H1 (cell line): ENCODE measurements at regions not wholly inside any gene's neighbourhood (a gene's known extent, or its start where the extent isn't known, plus 50 kb on each side); places are given as distances from the start of the nearest gene placed in this dataset.

Experiments
- CTCF ChIA-PET: fragments of 300-600 bp; sonication (Branson Sonifier 250); formaldehyde crosslinking; loops from one replicate; lab custom pipeline; 2021; ENCODE audit not compliant: partially characterized antibody; lab: Charles Lee
- POLR2A ChIA-PET: fragments of 300-600 bp; sonication (Branson Sonifier 250); formaldehyde crosslinking; loops from one replicate; lab custom pipeline; 2021; ENCODE audit warnings: inconsistent platforms; ENCODE audit not compliant: partially characterized antibody; lab: Charles Lee
- DNase-seq, 2 experiments: peaks; one replicate each; pipeline versions ENCODE4 v3.0.0 to v3.0.0-alpha.2; 2010 to 2022; ENCODE audit warnings: low spot score in 2 of 2, low read depth in 1 of 2, mixed read lengths in 1 of 2
- FAIRE-seq: peaks from 2 replicates; lab custom pipeline; 2011; peaks lifted over from hg19 to GRCh38; lab: Jason Lieb, UNC
- H2AFZ ChIP-seq: 2 replicates; pipeline ENCODE4 v1.8.1; 2012; ENCODE audit warnings: low read length, inconsistent platforms
- H2AK5ac ChIP-seq: 2 replicates; pipeline ENCODE4 v1.6.1; 2013; ENCODE audit warnings: low read depth, low read length
- H2BK120ac ChIP-seq: replicated peaks from 2 replicates; pipeline ENCODE3; 2013; ENCODE audit warnings: low read depth, low read length, inconsistent platforms
- H2BK12ac ChIP-seq: 2 replicates; pipeline ENCODE4 v1.6.1; 2013; ENCODE audit warnings: low read depth, low read length
- H2BK15ac ChIP-seq: 2 replicates; pipeline ENCODE4 v1.6.1; 2013; ENCODE audit warnings: low read length
- H2BK20ac ChIP-seq: 2 replicates; pipeline ENCODE4 v1.6.1; 2013; ENCODE audit warnings: low read length
- H2BK5ac ChIP-seq: 2 replicates; pipeline ENCODE4 v1.6.1; 2013; ENCODE audit warnings: low read depth, low read length
- H3K14ac ChIP-seq: 2 replicates; pipeline ENCODE4 v1.6.1; 2013; ENCODE audit warnings: inconsistent platforms; ENCODE audit not compliant: insufficient read length
- H3K18ac ChIP-seq: 2 replicates; pipeline ENCODE4 v1.6.1; 2013; ENCODE audit warnings: low read length; ENCODE audit errors: extremely low read depth
- H3K23ac ChIP-seq: 2 replicates; pipeline ENCODE4 v1.6.1; 2013; ENCODE audit warnings: inconsistent platforms; ENCODE audit not compliant: insufficient read length
- H3K23me2 ChIP-seq: 2 replicates; pipeline ENCODE4 v1.6.1; 2013; ENCODE audit warnings: low read depth, low read length
- H3K27ac ChIP-seq: 2 replicates; pipeline ENCODE4 v1.6.1; 2011; ENCODE audit warnings: low read depth, low read length, inconsistent platforms
- H3K27me3 ChIP-seq, 4 experiments: replicated peaks in 1 of 4; 1 replicate in 1 of 4; 2 replicates in 3 of 4; pipeline versions ENCODE4 v1.6.1 to v1.8.1; 2011 to 2013; ENCODE audit warnings: low read length in 3 of 4, mild to moderate bottlenecking in 3 of 4, inconsistent platforms in 2 of 4, mixed read lengths in 2 of 4, moderate library complexity in 1 of 4; ENCODE audit not compliant: control insufficient read depth in 3 of 4, insufficient read depth in 3 of 4; ENCODE audit errors: extremely low read depth in 1 of 4
- H3K36me3 ChIP-seq, 4 experiments: 2 replicates each; pipeline versions ENCODE4 v1.6.1 to v1.8.1; 2011 to 2013; ENCODE audit warnings: mild to moderate bottlenecking in 4 of 4, low read length in 3 of 4, moderate library complexity in 2 of 4, control low read depth in 1 of 4, inconsistent platforms in 1 of 4; ENCODE audit not compliant: insufficient read depth in 4 of 4, control insufficient read depth in 2 of 4
- H3K4ac ChIP-seq: replicated peaks from 2 replicates; pipeline ENCODE3; 2013; ENCODE audit warnings: low read length, low read depth, mixed read lengths, inconsistent platforms; ENCODE audit not compliant: insufficient read length
- H3K4me1 ChIP-seq, 4 experiments: replicated peaks in 1 of 4; 1 replicate in 1 of 4; 2 replicates in 3 of 4; pipeline versions ENCODE4 v1.6.1 to v1.8.1; 2011 to 2013; ENCODE audit warnings: low read length in 3 of 4, inconsistent platforms in 2 of 4, mixed read lengths in 1 of 4; ENCODE audit not compliant: insufficient read depth in 4 of 4, control insufficient read depth in 3 of 4
- H3K4me2 ChIP-seq, 2 experiments: 2 replicates each; pipeline versions ENCODE4 v1.6.1 to v1.8.1; 2011 to 2013; ENCODE audit warnings: low read depth in 2 of 2, low read length in 2 of 2, control low read depth in 1 of 2, inconsistent platforms in 1 of 2, mild to moderate bottlenecking in 1 of 2; ENCODE audit not compliant: insufficient read depth in 1 of 2
- H3K4me3 ChIP-seq, 4 experiments: fragments of 200-600, 300-600 bp in 1 of 4; sonication (generic), shearing (Covaris generic), sonication (Bioruptor Twin) in 1 of 4; 2 replicates each; pipeline versions ENCODE4 v1.5.1 to v1.8.1; 2011 to 2016; ENCODE audit warnings: low read length in 4 of 4, low read depth in 3 of 4, control low read depth in 2 of 4, inconsistent platforms in 2 of 4, mild to moderate bottlenecking in 2 of 4, mixed read lengths in 1 of 4, moderate library complexity in 1 of 4; ENCODE audit not compliant: insufficient read depth in 2 of 4; ENCODE audit errors: extremely low read depth in 1 of 4
- H3K56ac ChIP-seq: replicated peaks from 2 replicates; pipeline ENCODE3; 2013; ENCODE audit warnings: low read depth, mild to moderate bottlenecking, mixed read lengths, low read length, inconsistent platforms; ENCODE audit not compliant: insufficient read length
- H3K79me1 ChIP-seq: 2 replicates; pipeline ENCODE4 v1.6.1; 2013; ENCODE audit warnings: low read depth, low read length, control low read depth
- H3K79me2 ChIP-seq, 2 experiments: 2 replicates each; pipeline versions ENCODE4 v1.6.1 to v1.8.1; 2012 to 2013; ENCODE audit warnings: low read length in 2 of 2, mild to moderate bottlenecking in 2 of 2, inconsistent platforms in 1 of 2; ENCODE audit not compliant: insufficient read depth in 2 of 2, control insufficient read depth in 1 of 2
- H3K9ac ChIP-seq, 4 experiments: replicated peaks in 1 of 4; 1 replicate in 1 of 4; 2 replicates in 3 of 4; pipeline versions ENCODE4 v1.6.1 to v1.8.1; 2011 to 2013; ENCODE audit warnings: low read depth in 3 of 4, low read length in 3 of 4, control low read depth in 2 of 4, mild to moderate bottlenecking in 2 of 4, moderate library complexity in 2 of 4, inconsistent platforms in 1 of 4; ENCODE audit errors: extremely low read depth in 1 of 4
- H3K9me3 ChIP-seq, 2 experiments: 2 replicates each; pipeline versions ENCODE4 v1.6.1 to v1.8.1; 2012 to 2013; ENCODE audit warnings: mild to moderate bottlenecking in 2 of 2, moderate library complexity in 2 of 2, control low read depth in 1 of 2, inconsistent platforms in 1 of 2, low read depth in 1 of 2, low read length in 1 of 2, mixed read lengths in 1 of 2; ENCODE audit not compliant: insufficient read depth in 2 of 2
- H4K20me1 ChIP-seq, 2 experiments: replicated peaks in 1 of 2; 2 replicates each; pipeline versions ENCODE3 to v1.8.1; 2011 to 2013; ENCODE audit warnings: inconsistent platforms in 2 of 2, low read length in 2 of 2, mild to moderate bottlenecking in 1 of 2; ENCODE audit not compliant: insufficient read depth in 2 of 2, control insufficient read depth in 1 of 2
- H4K5ac ChIP-seq: 2 replicates; pipeline ENCODE4 v1.6.1; 2013; ENCODE audit warnings: low read length, low read depth, mixed read lengths, inconsistent platforms; ENCODE audit not compliant: insufficient read length
- H4K8ac ChIP-seq: 2 replicates; pipeline ENCODE4 v1.8.0; 2013; ENCODE audit warnings: mild to moderate bottlenecking, moderate library complexity, low read length, inconsistent platforms; ENCODE audit not compliant: insufficient read depth; ENCODE audit errors: extremely low read depth
- H4K91ac ChIP-seq: replicated peaks from 2 replicates; pipeline ENCODE3; 2013; ENCODE audit warnings: low read length, mixed read lengths, inconsistent platforms; ENCODE audit not compliant: insufficient read length
- NANOG ChIP-seq: IDR thresholded peaks from 2 replicates; pipeline ENCODE4 v1.6.1; 2011; ENCODE audit warnings: low read length, low read depth, mild to moderate bottlenecking, inconsistent platforms; ENCODE audit not compliant: insufficient read depth, poor library complexity, severe bottlenecking
- TAF7 ChIP-seq: optimal IDR thresholded peaks from 2 replicates; pipeline ENCODE3; 2011; ENCODE audit warnings: low read depth, mild to moderate bottlenecking, inconsistent platforms, low read length, moderate library complexity, borderline replicate concordance
- WGBS, 2 experiments: shearing (Covaris generic) in 1 of 2; methylation state at CpG; one replicate each; pipeline versions ENCODE4 v1.1.6 to v1.1.7; 2013 to 2015; ENCODE audit warnings: low lambda C conversion rate in 2 of 2, mixed read lengths in 2 of 2, inconsistent platforms in 1 of 2, low coverage in 1 of 2, missing lambda C conversion rate in 1 of 2; ENCODE audit not compliant: insufficient replicate concordance in 2 of 2, insufficient coverage in 1 of 2, insufficient read length in 1 of 2; ENCODE audit errors: extremely low coverage in 1 of 2, missing lambda C conversion rate in 1 of 2; 5-methylcytosine and 5-hydroxymethylcytosine counted together

DNA sequence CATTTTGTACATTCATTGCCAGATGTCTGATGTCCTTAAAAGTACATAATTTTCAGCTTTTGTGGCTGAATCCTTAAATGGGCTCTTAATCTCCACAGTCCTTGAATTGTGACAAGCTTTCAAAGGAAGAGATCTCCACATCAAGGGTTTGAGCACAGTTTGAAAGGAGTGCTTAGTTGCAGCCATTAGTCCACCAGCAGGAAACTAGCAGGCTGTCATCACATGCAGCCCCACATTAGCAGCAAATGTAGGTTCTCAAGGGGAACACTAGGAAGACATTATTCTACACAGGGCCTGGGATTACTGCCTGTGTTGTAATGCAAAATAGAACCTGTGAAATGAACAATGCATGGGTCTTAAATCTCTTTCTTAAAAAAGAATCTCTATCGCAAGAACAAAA, 173.2 kb downstream of the CBLL2 start:
- Histone ChIP-seq H3K4me1 (no peaks in the 10 kb centered on the region), H3K14ac (no peak overlapping the region), H3K27me3 (no peaks in the 10 kb centered on the region), H3K23me2 (no peaks in the 10 kb centered on the region), H2BK15ac (no peak overlapping the region), H3K27ac (no peak overlapping the region), H3K18ac (no peak overlapping the region), H2BK20ac (no peak overlapping the region), H4K20me1 (no peaks in the 10 kb centered on the region), H2BK120ac (no peak overlapping the region), H3K9me3 (no peaks in the 10 kb centered on the region), H2AK5ac (no peak overlapping the region), H3K79me2 (no peaks in the 10 kb centered on the region), H4K8ac (no peak overlapping the region), H3K9ac (no peak overlapping the region), H3K56ac (no peak overlapping the region), H3K4me3 (no peak overlapping the region), H3K4me2 (no peak overlapping the region)
- CTCF ChIA-PET, result interaction anchor here (0.6 kb wide), 1 partner anchor 691 kb away, joined by 3 read pairs; no protein-coding TSS in a partner anchor
- TF ChIP-seq NANOG (peak; percentile 85), TAF7 (no peak)
- TF ChIP-seq, all 59 proteins: peak for 1
- POLR2A ChIA-PET, result no interaction called here
- H3K79me1 ChIP-seq, result no peaks in the 10 kb centered on the region
- no peak for FAIRE-seq
- H2BK12ac ChIP-seq, result no peak overlapping the region
- H3K23ac ChIP-seq, result no peak overlapping the region
- DNase-seq, result no peak
- no peak overlapping the region for H3K4ac ChIP-seq
- no peak overlapping the region for H4K5ac ChIP-seq
- WGBS, 2 experiments, result 80% methylated on average over 1 of the region's 1 CpG; no CpG with 5 or more reads in 1 of the 2 experiments
- H2BK5ac ChIP-seq, result no peak overlapping the region
- no peak overlapping the region for H2AFZ ChIP-seq
- H3K36me3 ChIP-seq, result no peaks in the 10 kb centered on the region
- H4K91ac ChIP-seq, result no peak overlapping the region
